Neural cell (in vitro differentiated cells): ENCODE measurements at regions not wholly inside any gene's neighbourhood (a gene's known extent, or its start where the extent isn't known, plus 50 kb on each side); places are given as distances from the start of the nearest gene placed in this dataset.

Experiments used
- CTCF ChIP-seq: fragments of 450-650 bp; IDR thresholded peaks from 2 replicates; pipeline ENCODE4 v1.5.1; 2014; ENCODE audit warnings: antibody characterized with exemption, mild to moderate bottlenecking, moderate library complexity; ENCODE audit not compliant: poor library complexity, severe bottlenecking
- EZH2 ChIP-seq: fragments of 200-600, 300-800 bp; shearing (Covaris generic), sonication (generic); IDR thresholded peaks from 2 replicates; pipeline ENCODE4 v1.6.1; 2014; ENCODE audit warnings: antibody characterized with exemption, low read length, borderline replicate concordance, mild to moderate bottlenecking; ENCODE audit not compliant: insufficient read depth, poor library complexity, severe bottlenecking
- POLR2AphosphoS5 ChIP-seq: IDR thresholded peaks from 2 replicates; pipeline ENCODE4 v1.6.1; 2012
- SMC3 ChIP-seq: fragments of 450-650 bp; conservative IDR thresholded peaks from 2 replicates; pipeline ENCODE4 v1.6.1; 2014; ENCODE audit warnings: antibody characterized with exemption, mild to moderate bottlenecking, moderate library complexity; ENCODE audit not compliant: poor library complexity

- TF ChIP-seq CTCF (no peak), EZH2 (no peak), POLR2AphosphoS5 (no peak), SMC3 (no peak)
Observed at GRCh38 chr18:73531601-73532000, 616.0 kb downstream of the FBXO15 start.
